MCF 10A (cell line): ENCODE measurements at regions not wholly inside any gene's neighbourhood (a gene's known extent, or its start where the extent isn't known, plus 50 kb on each side); places are given as distances from the start of the nearest gene placed in this dataset.

Experiments
- BruUV-seq: library from RNA; stranded (reverse); fragments of 400-500 nt; replicated peaks from 2 replicates; lab custom pipeline; 2021; lab: Mats Ljungman, UMichigan
- CTCF ChIA-PET: fragments of 300-600 bp; sonication (Branson Sonifier 250); formaldehyde crosslinking; extraction: SDS; loops from one replicate; lab custom pipeline; 2021; ENCODE audit warnings: antibody characterized with exemption, inconsistent platforms; lab: Yijun Ruan, JAX
- POLR2A ChIA-PET: fragments of 300-600, 350-650 bp; sonication (Branson Sonifier 250); formaldehyde crosslinking; extraction: SDS; loops from one replicate; lab custom pipeline; 2020; ENCODE audit warnings: antibody characterized with exemption, inconsistent platforms; lab: Yijun Ruan, JAX
- DNase-seq: peaks from one replicate; pipeline ENCODE4 v3.0.0-alpha.2; 2018; ENCODE audit not compliant: unreplicated experiment
- H3K27ac Mint-ChIP-seq: one replicate; pipeline ENCODE4 v1.8.0; 2022; ENCODE audit warnings: mild to moderate bottlenecking, low read depth, mixed read lengths; ENCODE audit not compliant: unreplicated experiment
- H3K27me3 Mint-ChIP-seq: one replicate; pipeline ENCODE4 v1.8.0; 2022; ENCODE audit warnings: mixed read lengths; ENCODE audit not compliant: insufficient read depth, unreplicated experiment
- H3K36me3 Mint-ChIP-seq: one replicate; pipeline ENCODE4 v1.8.0; 2022; ENCODE audit warnings: mild to moderate bottlenecking, moderate library complexity, mixed read lengths; ENCODE audit not compliant: insufficient read depth, unreplicated experiment
- H3K4me1 Mint-ChIP-seq: one replicate; pipeline ENCODE4 v1.8.0; 2022; ENCODE audit warnings: mixed read lengths; ENCODE audit not compliant: insufficient read depth, unreplicated experiment
- H3K4me3 Mint-ChIP-seq: one replicate; pipeline ENCODE4 v1.8.0; 2022; ENCODE audit warnings: mild to moderate bottlenecking, moderate library complexity, mixed read lengths; ENCODE audit not compliant: unreplicated experiment
- H3K9me3 Mint-ChIP-seq: one replicate; pipeline ENCODE4 v1.8.0; 2022; ENCODE audit warnings: mixed read lengths; ENCODE audit not compliant: unreplicated experiment
- CTCF ChIP-seq: fragments of 200-600 bp; IDR thresholded peaks from one replicate; pipeline ENCODE4 v1.8.0; 2022; ENCODE audit warnings: antibody characterized with exemption, mild to moderate bottlenecking; ENCODE audit not compliant: unreplicated experiment
- intact Hi-C: fragments of 100-400 bp; cut with micrococcal nuclease; formaldehyde crosslinking; loops from 2 replicates; pipeline ENCODE4 v1.14.1; 2022

GRCh38 chr22:49078076-49078710, 749.5 kb downstream of the BRD1 start:
- H3K4me3 Mint-ChIP-seq: no peak overlapping the region

GRCh38 chr22:49077586-49077985, 750.1 kb downstream of the BRD1 start:
- Mint-ChIP-seq H3K4me3 (no peak overlapping the region), H3K9me3 (peaks cover 7% of the 10 kb centered on the region), H3K27me3 (no peaks in the 10 kb centered on the region), H3K36me3 (no peaks in the 10 kb centered on the region), H3K27ac (no peak overlapping the region), H3K4me1 (no peaks in the 10 kb centered on the region)
- BruUV-seq: no TSS peak
- ChIA-PET CTCF (no interaction called here), POLR2A (no interaction called here)
- intact Hi-C loops: no loop called here
- DNase-seq: no peak
- no peak for TF ChIP-seq CTCF

More at GRCh38 chr22:49078076-49078710, 749.5 kb downstream of the BRD1 start:
- H3K4me1 Mint-ChIP-seq: no peaks in the 10 kb centered on the region
- H3K27me3 Mint-ChIP-seq: no peaks in the 10 kb centered on the region
- H3K27ac Mint-ChIP-seq: no peak overlapping the region
- no TSS peak for BruUV-seq
- no peak for TF ChIP-seq CTCF
- DNase-seq: no peak
- POLR2A ChIA-PET: no interaction called here
- H3K9me3 Mint-ChIP-seq: peaks cover 13% of the 10 kb centered on the region
- CTCF ChIA-PET: no interaction called here
- intact Hi-C loops: no loop called here
- H3K36me3 Mint-ChIP-seq: no peaks in the 10 kb centered on the region

GRCh38 chr22:49077036-49077393, 750.7 kb downstream of the BRD1 start:
- CTCF ChIA-PET: no interaction called here
- Mint-ChIP-seq H3K4me1 (no peaks in the 10 kb centered on the region), H3K27ac (no peak overlapping the region)

More at GRCh38 chr22:49077036-49077393, 750.7 kb downstream of the BRD1 start:
- no peaks in the 10 kb centered on the region for H3K27me3 Mint-ChIP-seq
- no TSS peak for BruUV-seq
- H3K36me3 Mint-ChIP-seq: no peaks in the 10 kb centered on the region
- peaks cover 1% of the 10 kb centered on the region for H3K9me3 Mint-ChIP-seq
- no peak for DNase-seq
- H3K4me3 Mint-ChIP-seq: no peak overlapping the region
- TF ChIP-seq CTCF: no peak
- POLR2A ChIA-PET: no interaction called here
- intact Hi-C loops: no loop called here
